Mesenchymal stem cell (in vitro differentiated cells and primary cell): ENCODE measurements at regions not wholly inside any gene's neighbourhood (a gene's known extent, or its start where the extent isn't known, plus 50 kb on each side); places are given as distances from the start of the nearest gene placed in this dataset.
A peak's percentile ranks its signal among the peaks of the same experiment; 100 is the strongest.

Experiments used
- DNase-seq: peaks from one replicate; pipeline ENCODE4 v3.0.0-alpha.2; 2013
- H2AFZ ChIP-seq: one replicate; pipeline ENCODE4 v1.6.1; 2013; ENCODE audit warnings: low read depth, mild to moderate bottlenecking, control low read depth, inconsistent platforms, low read length, moderate library complexity
- H2AK5ac ChIP-seq: 2 replicates; pipeline ENCODE4 v1.6.1; 2013; ENCODE audit warnings: low read length, moderate library complexity, mild to moderate bottlenecking, inconsistent platforms; ENCODE audit not compliant: severe bottlenecking
- H2BK120ac ChIP-seq: one replicate; pipeline ENCODE4 v1.6.1; 2013; ENCODE audit warnings: low read depth, mild to moderate bottlenecking, inconsistent platforms, low read length, moderate library complexity
- H2BK12ac ChIP-seq, 2 experiments: one replicate each; pipeline ENCODE4 v1.6.1; 2013; ENCODE audit warnings: inconsistent platforms in 2 of 2, low read length in 2 of 2, mild to moderate bottlenecking in 2 of 2, moderate library complexity in 2 of 2, control low read depth in 1 of 2
- H2BK15ac ChIP-seq: one replicate; pipeline ENCODE4 v1.6.1; 2013; ENCODE audit warnings: mild to moderate bottlenecking, low read depth, inconsistent platforms; ENCODE audit not compliant: poor library complexity, severe bottlenecking
- H2BK5ac ChIP-seq: 2 replicates; pipeline ENCODE4 v1.6.1; 2013; ENCODE audit warnings: low read depth, mild to moderate bottlenecking, low read length, control low read depth, inconsistent platforms; ENCODE audit not compliant: poor library complexity, severe bottlenecking
- H3K14ac ChIP-seq, 2 experiments: one replicate each; pipeline ENCODE4 v1.6.1; 2013; ENCODE audit warnings: inconsistent platforms in 2 of 2, low read length in 2 of 2, control low read depth in 1 of 2, mild to moderate bottlenecking in 1 of 2, moderate library complexity in 1 of 2
- H3K18ac ChIP-seq, 2 experiments: one replicate each; pipeline ENCODE4 v1.6.1; 2013; ENCODE audit warnings: inconsistent platforms in 2 of 2, low read length in 2 of 2, control low read depth in 1 of 2, low read depth in 1 of 2, mild to moderate bottlenecking in 1 of 2
- H3K23ac ChIP-seq, 2 experiments: one replicate each; pipeline ENCODE4 v1.6.1; 2013; ENCODE audit warnings: inconsistent platforms in 2 of 2, low read length in 2 of 2, mild to moderate bottlenecking in 2 of 2, moderate library complexity in 2 of 2, control low read depth in 1 of 2
- H3K27ac ChIP-seq: 2 replicates; pipeline ENCODE4 v1.5.1; 2013; ENCODE audit warnings: mild to moderate bottlenecking, moderate library complexity, low read length, control low read depth, inconsistent platforms; ENCODE audit not compliant: poor library complexity, severe bottlenecking
- H3K27me3 ChIP-seq, 2 experiments: 2 replicates each; pipeline versions ENCODE4 v1.6.1 to v1.7.0; 2013; ENCODE audit warnings: low read length in 2 of 2, mild to moderate bottlenecking in 2 of 2, moderate library complexity in 2 of 2, control low read depth in 1 of 2, inconsistent platforms in 1 of 2; ENCODE audit not compliant: control insufficient read depth in 1 of 2, insufficient read depth in 1 of 2
- H3K36me3 ChIP-seq, 2 experiments: 2 replicates each; pipeline versions ENCODE4 v1.6.1 to v1.7.0; 2013; ENCODE audit warnings: low read length in 2 of 2, control low read depth in 1 of 2, inconsistent platforms in 1 of 2, low read depth in 1 of 2, mild to moderate bottlenecking in 1 of 2; ENCODE audit not compliant: insufficient read depth in 2 of 2, control insufficient read depth in 1 of 2
- H3K4ac ChIP-seq, 2 experiments: one replicate each; pipeline ENCODE4 v1.6.1; 2013; ENCODE audit warnings: inconsistent platforms in 2 of 2, low read length in 2 of 2, mild to moderate bottlenecking in 2 of 2, moderate library complexity in 2 of 2, control low read depth in 1 of 2, low read depth in 1 of 2
- H3K4me1 ChIP-seq: 2 replicates; pipeline ENCODE4 v1.6.1; 2013; ENCODE audit warnings: low read depth, low read length, control low read depth; ENCODE audit not compliant: control insufficient read depth, insufficient read depth
- H3K4me2 ChIP-seq: 2 replicates; pipeline ENCODE4 v1.6.1; 2013; ENCODE audit warnings: low read length, mild to moderate bottlenecking, inconsistent platforms; ENCODE audit not compliant: poor library complexity, severe bottlenecking
- H3K4me3 ChIP-seq, 2 experiments: 2 replicates each; pipeline versions ENCODE4 v1.5.1 to v1.7.0; 2013; ENCODE audit warnings: low read length in 2 of 2, mild to moderate bottlenecking in 2 of 2, control low read depth in 1 of 2, low read depth in 1 of 2; ENCODE audit not compliant: insufficient read depth in 1 of 2
- H3K79me1 ChIP-seq: replicated peaks from 2 replicates; pipeline ENCODE4 v1.6.1; 2013; ENCODE audit warnings: mild to moderate bottlenecking, control low read depth, low read length, inconsistent platforms; ENCODE audit not compliant: poor library complexity, severe bottlenecking
- H3K9ac ChIP-seq: 2 replicates; pipeline ENCODE4 v1.7.0; 2013; ENCODE audit warnings: mild to moderate bottlenecking, low read length, moderate library complexity
- H3K9me3 ChIP-seq: 2 replicates; pipeline ENCODE4 v1.7.0; 2013; ENCODE audit warnings: mild to moderate bottlenecking, low read length; ENCODE audit not compliant: control insufficient read depth
- H4K8ac ChIP-seq: one replicate; pipeline ENCODE4 v1.6.1; 2013; ENCODE audit warnings: inconsistent platforms, mild to moderate bottlenecking, low read length, moderate library complexity
- H4K91ac ChIP-seq: one replicate; pipeline ENCODE4 v1.6.1; 2013; ENCODE audit warnings: mild to moderate bottlenecking, low read length, inconsistent platforms
- WGBS: methylation state at CpG from one replicate; pipeline ENCODE4 v1.1.7; 2013; ENCODE audit warnings: mixed read lengths; 5-methylcytosine and 5-hydroxymethylcytosine counted together

DNA sequence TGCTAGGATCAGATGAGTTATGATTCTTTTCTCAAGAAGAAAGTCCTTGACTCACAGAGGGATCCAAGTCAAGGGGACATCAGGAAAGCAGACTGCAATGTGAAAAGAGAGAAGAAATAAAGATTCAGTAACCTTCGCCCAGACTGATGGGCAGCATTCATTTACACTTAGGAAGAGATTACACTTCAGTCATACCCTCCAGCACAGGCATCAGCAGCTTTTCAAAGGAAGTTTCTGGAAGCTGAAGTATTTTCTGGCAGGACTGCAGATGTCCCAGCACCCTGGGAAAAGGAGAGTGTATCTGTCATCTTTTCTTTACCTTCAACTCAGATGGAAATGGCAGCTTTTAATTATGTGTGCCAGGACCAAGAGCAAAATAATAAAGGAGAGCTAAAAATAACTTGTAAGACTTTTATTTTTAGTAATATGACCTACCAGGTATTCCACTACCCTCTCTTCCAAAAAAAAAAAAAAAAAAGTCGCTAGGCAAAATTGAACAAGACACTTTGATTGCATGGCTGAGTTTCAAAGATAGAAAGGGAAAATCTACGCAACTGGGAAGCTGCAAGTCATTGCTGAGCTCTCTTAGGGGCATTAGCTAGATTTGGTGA is 712.1 kb downstream of the EPM2A start:
- Histone ChIP-seq H3K4me3 (no peak overlapping the region), H3K4ac (no peak overlapping the region), H3K27ac (no peak overlapping the region), H3K18ac (no peak overlapping the region), H2AK5ac (no peak overlapping the region), H2BK5ac (no peak overlapping the region), H2BK120ac (no peak overlapping the region), H2AFZ (no peak overlapping the region), H3K36me3 (no peaks in the 10 kb centered on the region), H3K4me1 (no peaks in the 10 kb centered on the region), H3K14ac (no peak overlapping the region), H3K23ac (no peak overlapping the region), H2BK12ac (no peak overlapping the region), H4K91ac (no peak overlapping the region), H3K9me3 (no peaks in the 10 kb centered on the region), H4K8ac (no peak overlapping the region), H3K9ac (no peak overlapping the region), H3K4me2 (no peak overlapping the region), H2BK15ac (no peak overlapping the region), H3K27me3 (no peaks in the 10 kb centered on the region), H3K79me1 (no peaks in the 10 kb centered on the region)
- WGBS = 100% methylated on average over 2 of the region's 3 CpGs
- DNase-seq = no peak

DNA sequence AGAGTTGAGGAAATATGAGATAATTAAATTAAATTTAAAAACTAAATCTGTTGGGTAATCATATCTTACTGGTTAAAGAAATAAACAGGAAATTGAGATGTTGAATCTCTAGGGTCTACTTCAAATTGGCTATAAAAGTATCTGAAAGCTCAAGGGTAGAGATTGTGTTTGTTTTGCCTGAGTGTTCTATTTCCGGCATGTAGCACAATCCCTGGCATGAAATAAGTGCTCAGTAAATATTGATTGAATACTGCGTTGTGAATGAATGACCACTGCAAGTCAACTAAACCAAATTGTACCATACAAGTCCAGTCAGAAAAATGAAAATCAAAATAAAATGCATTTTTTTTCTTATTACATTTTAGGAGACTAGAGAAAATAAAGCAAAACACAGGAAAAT is 709.8 kb downstream of the EPM2A start:
- H2AK5ac ChIP-seq = no peak overlapping the region
- no peak overlapping the region for H3K4me3 ChIP-seq
- H3K14ac ChIP-seq = no peak overlapping the region
- H2BK12ac ChIP-seq = no peak overlapping the region
- H3K9ac ChIP-seq = no peak overlapping the region
- no peaks in the 10 kb centered on the region for H3K9me3 ChIP-seq
- H4K8ac ChIP-seq = no peak overlapping the region
- no peaks in the 10 kb centered on the region for H3K79me1 ChIP-seq
- H2BK120ac ChIP-seq = no peak overlapping the region
- H2AFZ ChIP-seq = no peak overlapping the region
- no peak overlapping the region for H3K23ac ChIP-seq
- no peak overlapping the region for H3K4me2 ChIP-seq
- no peak overlapping the region for H3K27ac ChIP-seq
- no peaks in the 10 kb centered on the region for H3K36me3 ChIP-seq
- H3K4ac ChIP-seq = no peak overlapping the region
- no peak for DNase-seq
- WGBS = no CpG with 5 or more reads among the region's 2 CpGs
- H3K27me3 ChIP-seq = no peaks in the 10 kb centered on the region
- H3K18ac ChIP-seq = no peak overlapping the region
- no peaks in the 10 kb centered on the region for H3K4me1 ChIP-seq
- no peak overlapping the region for H4K91ac ChIP-seq
- H2BK15ac ChIP-seq = no peak overlapping the region
- H2BK5ac ChIP-seq = no peak overlapping the region

DNA sequence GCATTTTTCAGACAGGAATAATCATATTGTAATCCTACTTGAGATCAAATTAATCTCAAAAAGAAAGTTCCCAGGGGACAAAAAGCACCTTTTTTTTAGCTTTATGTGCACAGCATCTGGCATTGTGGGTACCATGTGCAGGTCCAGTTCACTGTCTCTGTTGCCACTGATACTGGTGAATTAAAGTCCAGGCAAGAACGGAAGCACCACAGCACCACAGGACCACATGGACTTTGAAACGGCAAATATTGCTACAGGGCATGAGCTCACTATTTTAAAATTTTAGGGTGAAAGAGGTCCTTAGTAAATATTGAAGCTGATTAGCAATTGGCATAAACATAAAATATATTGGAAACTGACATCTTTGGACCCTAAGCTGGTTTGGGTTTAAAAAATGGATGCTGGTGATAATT is 709.0 kb downstream of the EPM2A start:
- Histone ChIP-seq H4K8ac (no peak overlapping the region), H3K14ac (no peak overlapping the region), H3K4me2 (no peak overlapping the region), H4K91ac (no peak overlapping the region), H2BK120ac (no peak overlapping the region), H3K4me3 (no peak overlapping the region), H2AK5ac (no peak overlapping the region), H3K4ac (no peak overlapping the region), H2BK15ac (no peak overlapping the region), H3K9me3 (no peaks in the 10 kb centered on the region), H2BK5ac (no peak overlapping the region), H3K27ac (no peak overlapping the region), H3K27me3 (no peaks in the 10 kb centered on the region), H3K4me1 (no peaks in the 10 kb centered on the region), H3K9ac (no peak overlapping the region), H3K23ac (no peak overlapping the region), H3K36me3 (no peaks in the 10 kb centered on the region), H3K18ac (no peak overlapping the region), H3K79me1 (no peaks in the 10 kb centered on the region), H2BK12ac (no peak overlapping the region), H2AFZ (no peak overlapping the region)
- WGBS = 96% methylated on average over 2 of the region's 2 CpGs
- DNase-seq = no peak

DNA sequence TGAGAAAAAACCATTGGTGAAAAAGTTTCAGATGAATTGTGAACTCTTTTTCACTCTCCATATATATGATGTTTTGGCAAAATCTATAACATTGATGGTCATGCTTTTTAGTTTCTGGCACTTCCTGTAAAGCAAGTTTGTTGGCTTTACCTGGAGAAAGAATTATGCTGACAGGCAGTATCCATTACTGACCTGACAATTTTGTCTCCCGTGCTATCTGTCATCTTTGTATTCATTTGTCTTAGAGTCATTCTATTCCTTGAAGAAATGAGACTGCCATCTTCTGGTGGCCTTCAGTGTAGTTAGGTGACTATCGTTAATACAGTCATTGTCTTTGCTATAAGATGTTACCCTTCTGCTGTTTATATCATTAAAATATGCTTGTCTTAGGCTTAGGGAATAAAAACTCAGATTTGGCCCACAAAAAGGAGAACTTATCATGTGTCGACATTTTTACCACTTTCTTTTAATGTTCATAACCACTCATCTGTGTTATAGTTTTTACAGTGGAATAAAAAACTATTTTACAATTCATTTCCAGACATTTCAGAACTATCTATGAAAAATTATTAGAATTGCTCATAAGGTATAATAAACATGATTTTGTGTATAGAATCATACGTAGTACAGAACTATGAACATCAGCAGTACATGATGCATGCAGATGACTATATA is 707.0 kb downstream of the EPM2A start:
- Histone ChIP-seq H2BK12ac (no peak overlapping the region), H4K91ac (no peak overlapping the region), H3K4me1 (no peaks in the 10 kb centered on the region), H2AK5ac (no peak overlapping the region), H3K14ac (no peak overlapping the region), H2BK120ac (no peak overlapping the region), H3K27me3 (no peaks in the 10 kb centered on the region), H3K23ac (no peak overlapping the region), H2AFZ (no peak overlapping the region), H4K8ac (no peak overlapping the region), H3K4me3 (no peak overlapping the region), H2BK15ac (no peak overlapping the region), H3K79me1 (no peaks in the 10 kb centered on the region), H3K4me2 (no peak overlapping the region), H2BK5ac (no peak overlapping the region), H3K4ac (no peak overlapping the region), H3K18ac (no peak overlapping the region), H3K36me3 (no peaks in the 10 kb centered on the region), H3K9ac (no peak overlapping the region), H3K27ac (no peak overlapping the region), H3K9me3 (no peaks in the 10 kb centered on the region)
- no CpG with 5 or more reads among the region's 4 CpGs for WGBS
- DNase-seq = peak; percentile 50
